GM12864 (cell line): ENCODE measurements at regions not wholly inside any gene's neighbourhood (a gene's known extent, or its start where the extent isn't known, plus 50 kb on each side); places are given as distances from the start of the nearest gene placed in this dataset.

Experiments
- DNase-seq: peaks from one replicate; pipeline ENCODE4 v3.0.0-alpha.2; 2011; ENCODE audit warnings: low read depth
- H3K4me3 ChIP-seq: 2 replicates; pipeline ENCODE4 v1.5.1; 2011; ENCODE audit warnings: mild to moderate bottlenecking, low read depth, low read length, control low read depth
- TF ChIP-seq, protein P1 (sequence below): IDR thresholded peaks from 2 replicates; pipeline ENCODE4 v1.5.1; 2011; ENCODE audit warnings: low read depth, mild to moderate bottlenecking, moderate library complexity, low read length, control low read depth, inconsistent platforms; ENCODE audit errors: missing control alignments

DNA sequence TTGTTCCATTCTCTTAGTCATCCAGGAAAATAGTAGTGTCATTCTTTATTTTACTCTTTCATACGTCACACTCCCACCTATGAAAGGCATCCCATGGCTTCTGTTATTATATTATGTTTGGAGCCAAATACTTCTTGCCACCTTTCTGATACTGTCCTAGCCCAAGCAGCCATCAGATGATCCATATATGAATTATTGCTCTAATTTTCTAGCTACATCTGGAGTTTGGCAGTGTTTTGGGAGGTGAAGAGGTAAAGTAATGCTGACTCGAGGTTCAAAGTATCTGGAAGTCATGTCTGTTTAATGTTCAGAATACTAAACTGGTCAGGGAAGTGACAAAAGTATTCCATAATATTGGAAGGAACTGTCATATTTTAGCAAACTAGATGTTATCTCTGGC, 362.5 kb downstream of the GPR37 start:
- no peak for DNase-seq
- H3K4me3 ChIP-seq: no peak overlapping the region
- TF ChIP-seq, protein P1, sequence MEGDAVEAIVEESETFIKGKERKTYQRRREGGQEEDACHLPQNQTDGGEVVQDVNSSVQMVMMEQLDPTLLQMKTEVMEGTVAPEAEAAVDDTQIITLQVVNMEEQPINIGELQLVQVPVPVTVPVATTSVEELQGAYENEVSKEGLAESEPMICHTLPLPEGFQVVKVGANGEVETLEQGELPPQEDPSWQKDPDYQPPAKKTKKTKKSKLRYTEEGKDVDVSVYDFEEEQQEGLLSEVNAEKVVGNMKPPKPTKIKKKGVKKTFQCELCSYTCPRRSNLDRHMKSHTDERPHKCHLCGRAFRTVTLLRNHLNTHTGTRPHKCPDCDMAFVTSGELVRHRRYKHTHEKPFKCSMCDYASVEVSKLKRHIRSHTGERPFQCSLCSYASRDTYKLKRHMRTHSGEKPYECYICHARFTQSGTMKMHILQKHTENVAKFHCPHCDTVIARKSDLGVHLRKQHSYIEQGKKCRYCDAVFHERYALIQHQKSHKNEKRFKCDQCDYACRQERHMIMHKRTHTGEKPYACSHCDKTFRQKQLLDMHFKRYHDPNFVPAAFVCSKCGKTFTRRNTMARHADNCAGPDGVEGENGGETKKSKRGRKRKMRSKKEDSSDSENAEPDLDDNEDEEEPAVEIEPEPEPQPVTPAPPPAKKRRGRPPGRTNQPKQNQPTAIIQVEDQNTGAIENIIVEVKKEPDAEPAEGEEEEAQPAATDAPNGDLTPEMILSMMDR: no peak

DNA sequence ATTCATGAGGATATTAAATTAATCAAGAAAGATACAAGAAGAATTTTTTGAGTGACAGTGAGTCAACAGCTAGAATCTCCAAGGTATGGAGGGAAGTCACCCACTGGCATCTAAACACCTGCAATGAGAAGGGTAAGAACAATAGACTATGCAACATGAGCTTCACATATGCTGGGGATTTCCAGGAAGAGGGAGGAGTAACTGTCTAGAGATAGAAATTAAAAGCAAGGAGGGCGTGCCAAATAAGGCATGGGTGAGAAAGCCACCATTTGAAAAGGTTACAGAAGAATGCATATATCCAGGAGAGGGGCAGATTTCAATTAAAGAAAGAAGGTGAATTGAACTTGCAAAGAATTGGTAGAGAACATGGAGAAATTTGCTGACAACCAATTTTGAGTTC, 365.7 kb downstream of the GPR37 start:
- no peak overlapping the region for H3K4me3 ChIP-seq
- DNase-seq: no peak
- TF ChIP-seq, protein P1: no peak

DNA sequence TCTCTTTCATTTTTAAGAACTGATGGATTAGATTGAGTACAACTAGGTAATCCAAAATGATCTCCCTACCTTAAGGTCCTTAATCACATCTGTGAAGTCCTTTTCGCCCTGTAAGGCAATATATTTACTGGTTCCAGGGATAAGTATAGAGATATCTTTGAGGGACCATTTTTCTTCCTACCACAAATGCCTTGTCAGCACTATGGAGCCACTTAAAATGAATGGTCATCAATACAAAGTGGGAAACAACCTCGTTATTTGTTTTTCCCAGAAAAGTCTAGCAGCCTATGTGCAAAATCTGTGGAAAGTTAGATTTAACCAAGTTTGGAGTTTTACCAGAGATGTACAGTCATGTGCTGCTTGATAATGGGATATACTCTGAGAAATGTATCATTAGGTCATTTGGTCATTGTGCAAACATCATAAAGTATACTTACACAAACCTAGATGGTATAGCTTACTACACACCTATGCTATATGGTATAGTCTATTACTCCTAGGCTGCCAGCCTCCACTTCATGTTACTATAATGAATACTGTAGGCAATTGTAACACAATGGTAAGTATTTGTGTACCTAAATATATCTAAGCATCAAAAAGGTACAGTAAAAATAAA, 366.2 kb upstream of the TMEM229A start:
- TF ChIP-seq, protein P1: no peak
- H3K4me3 ChIP-seq: no peak overlapping the region
- no peak for DNase-seq

DNA sequence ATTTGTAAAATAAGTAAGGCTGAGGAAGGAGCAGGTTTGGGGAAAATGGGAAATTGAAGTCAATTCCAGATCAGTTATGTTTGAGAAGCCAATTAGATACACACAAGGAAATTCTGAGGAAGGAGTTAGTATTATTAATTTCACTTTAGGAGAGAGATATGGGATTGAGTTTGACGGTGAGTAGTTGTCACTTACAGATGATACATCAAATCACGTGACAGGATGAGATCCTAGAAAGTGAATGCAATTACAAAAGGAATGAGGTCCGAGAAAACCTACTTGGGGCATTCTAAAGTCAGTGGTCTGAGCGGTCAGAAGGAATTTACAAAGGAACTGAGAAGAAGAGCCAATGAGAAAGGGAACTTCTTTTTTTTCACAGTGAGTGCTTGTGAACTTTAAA, 364.3 kb upstream of the TMEM229A start:
- no peak overlapping the region for H3K4me3 ChIP-seq
- TF ChIP-seq, protein P1: no peak
- no peak for DNase-seq

DNA sequence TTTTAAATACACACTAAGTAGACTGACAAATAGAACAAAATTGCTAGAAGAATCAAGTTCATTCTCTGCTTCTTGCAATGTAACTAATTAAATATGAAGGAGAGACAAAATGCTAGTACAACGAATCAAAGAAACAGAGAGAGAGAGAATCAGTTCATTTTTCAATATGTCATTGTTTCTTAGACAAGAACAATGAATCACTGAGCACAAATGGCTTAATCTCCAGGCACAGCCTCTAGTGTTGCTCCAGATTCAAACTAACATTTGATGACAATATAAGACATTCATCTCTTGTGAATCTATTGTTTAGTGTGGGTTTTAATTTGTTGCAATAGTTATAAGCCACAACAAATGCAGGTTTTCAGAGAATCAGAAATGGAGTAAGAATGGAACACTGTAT, 357.4 kb upstream of the TMEM229A start:
- no peak for DNase-seq
- H3K4me3 ChIP-seq: no peak overlapping the region
- TF ChIP-seq, protein P1: no peak

DNA sequence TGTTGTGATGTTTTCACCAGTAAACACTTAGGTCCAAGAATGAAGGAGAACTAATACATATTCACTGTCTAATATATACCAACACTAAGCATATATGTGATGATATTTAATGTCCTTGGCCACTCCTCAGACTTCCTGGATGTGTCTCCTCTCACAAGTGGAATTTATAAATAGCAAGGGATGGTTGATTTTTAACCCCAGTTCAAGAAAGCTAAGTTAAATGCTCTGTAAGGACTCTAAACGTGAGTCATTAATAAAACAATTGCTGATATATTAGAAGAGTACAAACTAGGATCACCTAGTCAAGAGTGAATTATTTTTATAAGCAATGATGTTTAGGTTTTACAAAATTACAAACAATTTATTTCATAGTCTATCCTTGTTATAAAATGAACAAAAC, 355.9 kb upstream of the TMEM229A start:
- no peak for DNase-seq
- TF ChIP-seq, protein P1: no peak
- no peak overlapping the region for H3K4me3 ChIP-seq

DNA sequence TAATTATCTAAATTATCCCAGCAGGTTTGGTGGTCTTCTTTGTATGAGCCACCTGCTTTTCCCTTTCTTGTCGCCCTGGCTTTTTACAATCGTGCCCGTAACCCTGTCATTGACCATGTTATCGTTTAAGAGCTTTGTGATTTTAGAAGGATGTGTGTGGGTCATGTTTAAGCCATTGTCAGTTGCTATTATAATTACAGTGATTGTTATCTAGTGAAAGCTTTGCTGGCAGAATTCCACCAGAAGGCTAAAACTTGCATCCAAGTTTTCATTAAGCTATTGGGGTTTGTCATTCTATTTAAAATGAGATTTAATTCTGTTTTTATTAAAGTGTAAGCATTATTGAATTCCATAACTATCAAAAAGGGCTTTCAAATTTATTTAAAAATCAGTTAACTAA, 354.2 kb upstream of the TMEM229A start:
- DNase-seq: no peak
- no peak overlapping the region for H3K4me3 ChIP-seq
- TF ChIP-seq, protein P1: no peak
